HL-60 (cell line): ENCODE measurements at regions not wholly inside any gene's neighbourhood (a gene's known extent, or its start where the extent isn't known, plus 50 kb on each side); places are given as distances from the start of the nearest gene placed in this dataset.

Source experiments
- DNase-seq, 2 experiments: peaks; one replicate each; pipeline ENCODE4 v3.0.0-alpha.2; 2010 to 2020; ENCODE audit warnings: low read depth in 1 of 2, low spot score in 1 of 2
- H3K27ac ChIP-seq: fragments of 250-450 bp; sonication (Bioruptor Pico); replicated peaks from 2 replicates; pipeline ENCODE4 v1.5.1; 2020; ENCODE audit warnings: mild to moderate bottlenecking, moderate library complexity
- H3K27me3 ChIP-seq: fragments of 250-450 bp; sonication (Bioruptor Pico); 2 replicates; pipeline ENCODE4 v1.5.1; 2021; ENCODE audit warnings: mild to moderate bottlenecking, moderate library complexity; ENCODE audit not compliant: insufficient read depth, poor library complexity, severe bottlenecking
- H3K4me3 ChIP-seq: replicated peaks from 2 replicates; pipeline ENCODE4 v1.5.1; 2011; ENCODE audit warnings: mild to moderate bottlenecking, control low read depth, low read length; ENCODE audit not compliant: insufficient read depth
- GABPA ChIP-seq: IDR thresholded peaks from 2 replicates; pipeline ENCODE4 v1.6.1; 2012; ENCODE audit warnings: low read depth
- POLR2AphosphoS5 ChIP-seq: IDR thresholded peaks from 2 replicates; pipeline ENCODE4 v1.6.1; 2012; ENCODE audit warnings: low read depth
- SPI1 ChIP-seq: IDR thresholded peaks from 2 replicates; pipeline ENCODE4 v1.6.1; 2012; ENCODE audit warnings: low read depth, mild to moderate bottlenecking, borderline replicate concordance
- TF ChIP-seq, protein P1 (sequence below): IDR thresholded peaks from one replicate; pipeline ENCODE4 v1.5.1; 2011; ENCODE audit warnings: low read length, control low read depth, inconsistent platforms; ENCODE audit not compliant: insufficient read depth
- TF ChIP-seq, protein P2 (sequence below): IDR thresholded peaks from 2 replicates; pipeline ENCODE4 v1.6.1; 2012; ENCODE audit warnings: low read depth; ENCODE audit not compliant: insufficient replicate concordance

DNA sequence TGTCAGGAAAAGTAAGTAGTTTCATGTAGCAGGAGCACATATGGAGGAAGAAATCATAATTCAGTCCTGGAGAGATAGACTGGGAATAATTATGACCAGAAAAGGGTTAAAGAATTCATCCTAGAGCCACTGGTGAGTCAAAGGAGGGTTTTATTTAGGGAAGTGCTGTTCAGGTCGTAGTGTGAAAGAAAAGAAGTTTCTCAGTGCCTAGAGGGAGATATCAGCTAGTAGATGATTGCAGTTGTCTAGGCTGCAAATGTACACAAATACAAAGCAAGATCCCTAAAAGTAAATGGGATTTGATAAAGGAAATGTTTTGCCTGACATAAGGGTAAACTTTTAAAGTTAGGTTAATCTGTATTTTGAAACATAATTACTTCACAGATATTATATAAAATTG, 403.2 kb downstream of the ACTRT1 start:
- Histone ChIP-seq H3K27ac (no peak overlapping the region), H3K4me3 (no peak overlapping the region), H3K27me3 (no peaks in the 10 kb centered on the region)
- DNase-seq: no peak
- TF ChIP-seq SPI1 (no peak), GABPA (no peak), POLR2AphosphoS5 (no peak)
- TF ChIP-seq, protein P1, sequence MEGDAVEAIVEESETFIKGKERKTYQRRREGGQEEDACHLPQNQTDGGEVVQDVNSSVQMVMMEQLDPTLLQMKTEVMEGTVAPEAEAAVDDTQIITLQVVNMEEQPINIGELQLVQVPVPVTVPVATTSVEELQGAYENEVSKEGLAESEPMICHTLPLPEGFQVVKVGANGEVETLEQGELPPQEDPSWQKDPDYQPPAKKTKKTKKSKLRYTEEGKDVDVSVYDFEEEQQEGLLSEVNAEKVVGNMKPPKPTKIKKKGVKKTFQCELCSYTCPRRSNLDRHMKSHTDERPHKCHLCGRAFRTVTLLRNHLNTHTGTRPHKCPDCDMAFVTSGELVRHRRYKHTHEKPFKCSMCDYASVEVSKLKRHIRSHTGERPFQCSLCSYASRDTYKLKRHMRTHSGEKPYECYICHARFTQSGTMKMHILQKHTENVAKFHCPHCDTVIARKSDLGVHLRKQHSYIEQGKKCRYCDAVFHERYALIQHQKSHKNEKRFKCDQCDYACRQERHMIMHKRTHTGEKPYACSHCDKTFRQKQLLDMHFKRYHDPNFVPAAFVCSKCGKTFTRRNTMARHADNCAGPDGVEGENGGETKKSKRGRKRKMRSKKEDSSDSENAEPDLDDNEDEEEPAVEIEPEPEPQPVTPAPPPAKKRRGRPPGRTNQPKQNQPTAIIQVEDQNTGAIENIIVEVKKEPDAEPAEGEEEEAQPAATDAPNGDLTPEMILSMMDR: no peak
- TF ChIP-seq, protein P2, sequence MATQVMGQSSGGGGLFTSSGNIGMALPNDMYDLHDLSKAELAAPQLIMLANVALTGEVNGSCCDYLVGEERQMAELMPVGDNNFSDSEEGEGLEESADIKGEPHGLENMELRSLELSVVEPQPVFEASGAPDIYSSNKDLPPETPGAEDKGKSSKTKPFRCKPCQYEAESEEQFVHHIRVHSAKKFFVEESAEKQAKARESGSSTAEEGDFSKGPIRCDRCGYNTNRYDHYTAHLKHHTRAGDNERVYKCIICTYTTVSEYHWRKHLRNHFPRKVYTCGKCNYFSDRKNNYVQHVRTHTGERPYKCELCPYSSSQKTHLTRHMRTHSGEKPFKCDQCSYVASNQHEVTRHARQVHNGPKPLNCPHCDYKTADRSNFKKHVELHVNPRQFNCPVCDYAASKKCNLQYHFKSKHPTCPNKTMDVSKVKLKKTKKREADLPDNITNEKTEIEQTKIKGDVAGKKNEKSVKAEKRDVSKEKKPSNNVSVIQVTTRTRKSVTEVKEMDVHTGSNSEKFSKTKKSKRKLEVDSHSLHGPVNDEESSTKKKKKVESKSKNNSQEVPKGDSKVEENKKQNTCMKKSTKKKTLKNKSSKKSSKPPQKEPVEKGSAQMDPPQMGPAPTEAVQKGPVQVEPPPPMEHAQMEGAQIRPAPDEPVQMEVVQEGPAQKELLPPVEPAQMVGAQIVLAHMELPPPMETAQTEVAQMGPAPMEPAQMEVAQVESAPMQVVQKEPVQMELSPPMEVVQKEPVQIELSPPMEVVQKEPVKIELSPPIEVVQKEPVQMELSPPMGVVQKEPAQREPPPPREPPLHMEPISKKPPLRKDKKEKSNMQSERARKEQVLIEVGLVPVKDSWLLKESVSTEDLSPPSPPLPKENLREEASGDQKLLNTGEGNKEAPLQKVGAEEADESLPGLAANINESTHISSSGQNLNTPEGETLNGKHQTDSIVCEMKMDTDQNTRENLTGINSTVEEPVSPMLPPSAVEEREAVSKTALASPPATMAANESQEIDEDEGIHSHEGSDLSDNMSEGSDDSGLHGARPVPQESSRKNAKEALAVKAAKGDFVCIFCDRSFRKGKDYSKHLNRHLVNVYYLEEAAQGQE: no peak

DNA sequence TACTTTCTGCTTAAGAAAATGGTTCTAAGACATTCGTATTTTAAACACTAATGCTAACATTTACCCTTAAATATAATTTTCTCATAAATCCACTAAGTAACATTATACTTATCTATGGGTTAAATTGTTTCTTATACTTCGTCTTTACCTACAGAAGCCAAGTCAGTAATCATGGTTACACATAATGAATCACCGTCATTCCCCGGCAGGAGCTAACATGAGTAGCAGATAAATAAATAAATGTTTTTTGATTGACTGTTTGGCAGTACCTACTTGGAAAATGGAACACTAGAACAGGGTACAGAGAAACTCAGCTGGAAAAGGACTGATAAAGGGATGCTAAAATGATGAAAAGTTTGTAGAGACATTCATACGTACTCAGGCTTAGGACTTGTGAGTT, 430.4 kb downstream of the ACTRT1 start:
- Histone ChIP-seq H3K4me3 (no peak overlapping the region), H3K27ac (no peak overlapping the region), H3K27me3 (no peaks in the 10 kb centered on the region)
- TF ChIP-seq, protein P1: no peak
- DNase-seq: no peak

DNA sequence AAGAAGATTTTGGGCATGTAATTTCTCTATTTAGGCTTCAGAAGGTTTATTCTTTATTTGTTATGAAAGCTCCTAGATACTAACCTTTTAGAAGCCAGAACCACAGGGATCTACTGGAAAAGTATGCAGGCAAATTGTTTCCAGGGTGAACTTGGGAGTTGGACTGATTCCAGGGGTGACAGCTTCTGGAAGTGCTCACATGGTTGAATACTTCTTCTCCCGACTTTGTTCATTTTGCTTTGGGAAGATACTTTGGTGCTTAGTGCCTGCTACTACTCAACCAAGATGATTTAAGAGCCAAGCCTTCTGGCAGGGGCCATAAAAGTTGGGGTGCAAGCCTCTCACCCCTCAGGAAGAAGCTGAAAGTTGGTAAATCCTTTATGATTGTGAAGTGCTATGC, 445.6 kb downstream of the ACTRT1 start:
- H3K27me3 ChIP-seq: no peaks in the 10 kb centered on the region
- no peak overlapping the region for H3K4me3 ChIP-seq
- DNase-seq: no peak
- no peak overlapping the region for H3K27ac ChIP-seq
- TF ChIP-seq, protein P2: no peak
- no peak for TF ChIP-seq SPI1
- no peak for TF ChIP-seq POLR2AphosphoS5
- TF ChIP-seq, protein P1: no peak
- TF ChIP-seq GABPA: no peak

- no peak overlapping the region for H3K27ac ChIP-seq
- H3K27me3 ChIP-seq: no peaks in the 10 kb centered on the region
- H3K4me3 ChIP-seq: no peak overlapping the region
- TF ChIP-seq GABPA (no peak), SPI1 (no peak), POLR2AphosphoS5 (no peak)
- TF ChIP-seq, protein P1: no peak
- TF ChIP-seq, protein P2: no peak
- no peak for DNase-seq
These were observed 455.3 kb downstream of the ACTRT1 start for GRCh38 chrX:127596882-127597281.
